HFF-Myc (cell line): ENCODE measurements at regions not wholly inside any gene's neighbourhood (a gene's known extent, or its start where the extent isn't known, plus 50 kb on each side); places are given as distances from the start of the nearest gene placed in this dataset.
"Not testable (repeated sequence)": the region's sequence is repeated elsewhere in the genome, so short reads cannot be mapped to it uniquely, and the experiment has no call there.

Experiments
- DNase-seq: peaks from one replicate; pipeline ENCODE4 v3.0.0-alpha.2; 2011; ENCODE audit warnings: low read depth; ENCODE audit errors: extremely low read depth
- H3K4me3 ChIP-seq: replicated peaks from 2 replicates; pipeline ENCODE4 v1.5.1; 2011; ENCODE audit warnings: low read depth, mild to moderate bottlenecking, control low read depth, low read length
- TF ChIP-seq, protein P1 (sequence below): IDR thresholded peaks from 2 replicates; pipeline ENCODE4 v1.5.1; 2012; ENCODE audit warnings: mild to moderate bottlenecking, low read depth, low read length, control low read depth; ENCODE audit errors: missing control alignments

DNA sequence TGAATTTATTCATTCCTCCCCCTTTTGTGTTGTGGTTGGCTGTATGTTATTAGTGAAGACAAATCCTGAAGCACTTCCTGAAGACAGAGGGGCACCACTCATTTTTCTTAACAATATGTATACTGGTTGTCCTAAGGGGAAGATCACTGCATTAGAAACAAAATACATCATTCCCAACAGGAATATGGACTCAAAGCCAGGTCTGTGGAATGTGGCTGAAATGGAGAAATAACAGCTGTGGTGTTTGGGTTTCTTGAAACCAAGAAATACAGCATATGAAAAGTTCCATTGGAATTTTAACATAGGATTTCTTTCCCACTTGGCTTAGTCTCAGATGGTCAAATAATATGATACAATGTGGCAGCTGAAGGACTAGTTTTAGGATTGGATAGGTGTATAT lies 267.6 kb downstream of the KCNE4 start:
- no peak overlapping the region for H3K4me3 ChIP-seq
- no peak for DNase-seq
- TF ChIP-seq, protein P1, sequence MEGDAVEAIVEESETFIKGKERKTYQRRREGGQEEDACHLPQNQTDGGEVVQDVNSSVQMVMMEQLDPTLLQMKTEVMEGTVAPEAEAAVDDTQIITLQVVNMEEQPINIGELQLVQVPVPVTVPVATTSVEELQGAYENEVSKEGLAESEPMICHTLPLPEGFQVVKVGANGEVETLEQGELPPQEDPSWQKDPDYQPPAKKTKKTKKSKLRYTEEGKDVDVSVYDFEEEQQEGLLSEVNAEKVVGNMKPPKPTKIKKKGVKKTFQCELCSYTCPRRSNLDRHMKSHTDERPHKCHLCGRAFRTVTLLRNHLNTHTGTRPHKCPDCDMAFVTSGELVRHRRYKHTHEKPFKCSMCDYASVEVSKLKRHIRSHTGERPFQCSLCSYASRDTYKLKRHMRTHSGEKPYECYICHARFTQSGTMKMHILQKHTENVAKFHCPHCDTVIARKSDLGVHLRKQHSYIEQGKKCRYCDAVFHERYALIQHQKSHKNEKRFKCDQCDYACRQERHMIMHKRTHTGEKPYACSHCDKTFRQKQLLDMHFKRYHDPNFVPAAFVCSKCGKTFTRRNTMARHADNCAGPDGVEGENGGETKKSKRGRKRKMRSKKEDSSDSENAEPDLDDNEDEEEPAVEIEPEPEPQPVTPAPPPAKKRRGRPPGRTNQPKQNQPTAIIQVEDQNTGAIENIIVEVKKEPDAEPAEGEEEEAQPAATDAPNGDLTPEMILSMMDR = no peak

DNA sequence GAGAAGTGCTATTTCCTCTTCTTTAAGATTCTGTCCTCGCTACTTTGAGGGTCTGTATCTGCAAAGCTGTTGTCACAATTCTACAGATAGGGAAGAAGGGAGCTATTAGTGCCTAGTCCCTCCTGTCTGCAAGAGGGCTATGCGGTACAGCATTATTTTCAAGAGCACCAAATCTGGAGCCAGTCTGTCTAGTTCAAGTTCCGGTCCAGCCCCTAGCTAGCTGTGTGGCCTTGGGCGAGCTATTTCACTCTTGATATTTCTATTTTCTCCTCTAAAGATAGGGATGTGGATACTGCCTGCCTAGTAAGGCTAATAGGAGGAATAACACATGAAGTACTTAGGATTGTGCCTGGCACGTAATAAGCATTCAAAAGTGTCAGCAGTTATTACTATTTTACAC lies 272.4 kb downstream of the KCNE4 start:
- DNase-seq = no peak
- no peak overlapping the region for H3K4me3 ChIP-seq
- TF ChIP-seq, protein P1 = no peak

DNA sequence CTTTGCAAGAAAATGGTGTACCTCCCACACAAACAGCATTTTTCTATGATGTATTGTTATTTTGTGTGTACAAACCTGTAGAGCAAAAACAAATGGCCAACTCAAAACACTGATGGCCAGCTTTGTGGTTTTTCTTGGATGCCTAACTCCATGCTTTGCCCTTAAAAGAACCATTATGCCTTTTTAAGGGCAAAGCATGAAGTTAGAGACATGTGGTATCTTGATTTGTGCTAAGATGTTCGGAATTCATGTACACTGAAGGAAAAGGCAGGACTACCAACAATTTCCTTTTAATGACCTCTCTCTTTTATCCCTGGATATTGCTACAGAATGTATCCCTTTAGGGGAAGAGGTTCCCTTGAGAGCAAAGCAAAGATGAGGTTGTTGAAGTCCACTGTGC lies 273.6 kb downstream of the SCG2 start:
- TF ChIP-seq, protein P1 = no peak
- DNase-seq = no peak
- H3K4me3 ChIP-seq = no peak overlapping the region

DNA sequence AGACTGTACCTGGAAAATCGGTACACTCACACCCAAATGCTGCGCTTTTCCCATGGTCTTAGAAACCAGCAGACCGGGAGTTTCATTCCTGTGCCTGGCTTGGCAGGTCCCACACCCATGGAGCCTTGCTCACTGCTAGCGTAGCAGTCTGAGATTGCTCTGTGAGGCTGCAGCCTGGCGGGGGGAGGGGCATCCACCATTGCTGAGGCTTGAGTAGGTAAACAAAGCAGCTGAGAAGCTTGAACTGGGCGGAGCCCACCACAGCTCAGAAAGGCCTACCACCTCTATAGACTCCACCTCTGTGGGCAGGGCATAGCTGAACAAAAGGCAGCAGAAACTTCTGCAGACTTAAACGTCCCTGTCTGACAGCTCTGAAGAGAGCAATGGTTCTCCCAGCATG lies 271.4 kb downstream of the SCG2 start:
- not testable (repeated sequence) for DNase-seq, H3K4me3 ChIP-seq

DNA sequence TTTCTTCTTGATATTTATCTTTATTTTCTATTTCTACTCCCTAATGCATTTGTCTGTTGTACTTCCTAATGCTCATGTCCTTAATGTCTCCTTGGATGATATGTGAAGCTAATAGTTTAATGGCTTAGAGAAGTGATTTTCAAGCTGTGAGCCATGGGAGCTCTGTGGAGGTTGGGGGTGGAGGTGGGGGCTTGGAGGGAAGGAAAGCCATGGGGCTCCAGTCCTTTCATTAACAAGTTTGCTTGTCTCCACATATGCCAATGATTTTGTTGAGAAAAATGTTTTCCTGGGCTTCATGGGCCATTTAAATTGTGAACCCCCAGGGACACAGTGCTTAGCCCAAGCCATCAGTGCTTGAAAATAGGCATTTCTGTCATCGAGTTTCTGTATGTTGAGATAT lies 264.1 kb downstream of the SCG2 start:
- DNase-seq = no peak
- H3K4me3 ChIP-seq = no peak overlapping the region
- TF ChIP-seq, protein P1 = no peak

DNA sequence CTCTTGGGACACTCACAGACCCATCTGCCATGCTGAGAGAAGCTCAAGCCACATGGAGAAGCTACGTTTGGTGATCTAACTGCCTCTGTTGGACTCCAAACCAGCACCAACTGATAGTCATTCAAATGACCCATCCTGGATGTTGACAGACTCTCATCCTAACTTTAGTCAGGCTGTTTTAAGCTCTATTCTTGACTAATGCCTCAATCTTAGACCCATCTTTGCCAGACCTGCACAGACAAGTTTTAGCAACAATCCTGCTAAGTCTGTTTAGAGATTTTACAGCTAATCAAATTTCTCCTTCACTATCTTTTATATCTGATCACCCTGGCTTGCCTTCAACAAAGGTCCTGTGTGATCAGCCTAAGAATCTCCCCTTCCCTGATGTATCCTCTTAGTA lies 245.1 kb downstream of the SCG2 start:
- H3K4me3 ChIP-seq = no peak overlapping the region
- TF ChIP-seq, protein P1 = no peak
- DNase-seq = no peak

DNA sequence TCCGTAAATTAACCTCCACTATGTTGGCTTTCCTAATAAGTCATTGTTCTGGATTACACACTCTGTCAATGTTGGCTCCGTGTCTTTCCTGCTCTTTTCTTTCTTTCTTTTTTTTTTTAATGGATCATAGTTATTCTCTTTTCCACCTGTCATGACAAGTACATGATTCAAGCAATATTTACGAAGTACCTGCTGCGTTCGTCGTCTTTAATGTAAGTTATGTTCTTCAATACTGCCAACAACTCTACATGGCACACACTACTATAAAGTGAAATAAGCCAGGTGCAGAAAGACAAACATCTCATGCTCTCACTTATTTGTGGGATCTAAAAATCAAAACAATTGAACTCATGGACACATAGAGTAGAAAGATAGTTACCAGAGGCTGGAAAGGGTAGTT lies 239.1 kb downstream of the SCG2 start:
- TF ChIP-seq, protein P1 = no peak
- DNase-seq = no peak
- H3K4me3 ChIP-seq = no peak overlapping the region
